H1 (cell line): ENCODE measurements at regions not wholly inside any gene's neighbourhood (a gene's known extent, or its start where the extent isn't known, plus 50 kb on each side); places are given as distances from the start of the nearest gene placed in this dataset.

Experiments used
- CREB1 ChIP-seq: IDR thresholded peaks from 2 replicates; pipeline ENCODE4 v1.6.1; 2012; ENCODE audit warnings: inconsistent platforms
- TF ChIP-seq, protein P1 (sequence below), 3 experiments: IDR thresholded peaks; 1 replicate in 2 of 3; 2 replicates in 1 of 3; pipeline versions ENCODE4 v1.5.1 to v1.6.1; 2011; ENCODE audit warnings: low read length in 3 of 3, mild to moderate bottlenecking in 3 of 3, inconsistent platforms in 2 of 3, low read depth in 1 of 3, moderate library complexity in 1 of 3; ENCODE audit not compliant: insufficient read depth in 1 of 3; ENCODE audit errors: control extremely low read depth in 1 of 3

DNA sequence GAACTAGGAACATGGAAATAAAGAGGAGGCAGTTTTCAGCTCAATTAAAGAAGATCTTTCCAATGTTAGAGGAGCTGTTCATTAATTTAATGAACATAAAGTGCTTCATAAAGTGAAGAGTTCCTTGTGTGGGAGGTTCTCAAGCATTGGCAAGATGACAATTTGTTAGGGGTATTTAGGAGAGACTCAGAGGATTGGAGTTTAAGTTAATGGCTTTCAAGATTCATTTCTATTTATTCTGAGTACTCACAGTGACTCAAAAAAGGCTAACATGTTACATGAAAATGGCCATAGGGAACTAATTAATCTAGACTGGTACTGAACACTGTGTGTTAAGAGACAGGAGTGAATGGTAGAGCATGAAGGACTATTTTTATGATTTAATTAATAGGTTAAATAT, 55.4 kb upstream of the CDH12 start:
- TF ChIP-seq, protein P1, sequence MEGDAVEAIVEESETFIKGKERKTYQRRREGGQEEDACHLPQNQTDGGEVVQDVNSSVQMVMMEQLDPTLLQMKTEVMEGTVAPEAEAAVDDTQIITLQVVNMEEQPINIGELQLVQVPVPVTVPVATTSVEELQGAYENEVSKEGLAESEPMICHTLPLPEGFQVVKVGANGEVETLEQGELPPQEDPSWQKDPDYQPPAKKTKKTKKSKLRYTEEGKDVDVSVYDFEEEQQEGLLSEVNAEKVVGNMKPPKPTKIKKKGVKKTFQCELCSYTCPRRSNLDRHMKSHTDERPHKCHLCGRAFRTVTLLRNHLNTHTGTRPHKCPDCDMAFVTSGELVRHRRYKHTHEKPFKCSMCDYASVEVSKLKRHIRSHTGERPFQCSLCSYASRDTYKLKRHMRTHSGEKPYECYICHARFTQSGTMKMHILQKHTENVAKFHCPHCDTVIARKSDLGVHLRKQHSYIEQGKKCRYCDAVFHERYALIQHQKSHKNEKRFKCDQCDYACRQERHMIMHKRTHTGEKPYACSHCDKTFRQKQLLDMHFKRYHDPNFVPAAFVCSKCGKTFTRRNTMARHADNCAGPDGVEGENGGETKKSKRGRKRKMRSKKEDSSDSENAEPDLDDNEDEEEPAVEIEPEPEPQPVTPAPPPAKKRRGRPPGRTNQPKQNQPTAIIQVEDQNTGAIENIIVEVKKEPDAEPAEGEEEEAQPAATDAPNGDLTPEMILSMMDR (IDR thresholded peaks at IDR 0.05; ENCODE audit: control extremely low read depth in 1 of 3, insufficient read depth in 1 of 3, low read depth in 1 of 3, low read length in 3 of 3), result no peak
- no peak for TF ChIP-seq CREB1
